SK-N-SH (cell line): ENCODE measurements at regions not wholly inside any gene's neighbourhood (a gene's known extent, or its start where the extent isn't known, plus 50 kb on each side); places are given as distances from the start of the nearest gene placed in this dataset.

Source experiments
- CTCF ChIA-PET: fragments of 300-600, 350-600 bp; formaldehyde crosslinking; extraction: SDS; loops from one replicate; lab custom pipeline; 2021; lab: Yijun Ruan, JAX
- POLR2A ChIA-PET: fragments of 350-600 bp; sonication (Branson Sonifier 250); formaldehyde crosslinking; extraction: SDS; loops from one replicate; lab custom pipeline; 2020; ENCODE audit warnings: antibody characterized with exemption, inconsistent platforms; lab: Yijun Ruan, JAX
- DNase-seq: peaks from one replicate; pipeline ENCODE4 v3.0.0; 2012
- H2AFZ ChIP-seq: fragments of 200-600 bp; sonication (generic); 2 replicates; pipeline ENCODE4 v1.8.1; 2016; ENCODE audit warnings: antibody characterized with exemption, mild to moderate bottlenecking, low read depth
- H3F3A ChIP-seq: fragments of 200-600 bp; sonication (generic); replicated peaks from 2 replicates; pipeline ENCODE3; 2016; ENCODE audit warnings: antibody characterized with exemption, mild to moderate bottlenecking; ENCODE audit not compliant: insufficient read depth
- H3K27ac ChIP-seq, 2 experiments: fragments of 200-500 bp in 1 of 2; fragments of 200-600 bp in 1 of 2; sonication (Bioruptor generic) in 1 of 2; sonication (generic), shearing (Covaris generic) in 1 of 2; 2 replicates each; pipeline versions ENCODE4 v1.5.1 to v1.6.1; 2014 to 2016; ENCODE audit warnings: low read depth in 2 of 2, inconsistent platforms in 1 of 2, low read length in 1 of 2, mild to moderate bottlenecking in 1 of 2, mixed read lengths in 1 of 2
- H3K27me3 ChIP-seq: fragments of 200-600 bp; sonication (generic), shearing (Covaris generic); 2 replicates; pipeline ENCODE4 v1.6.1; 2016; ENCODE audit warnings: mixed run types; ENCODE audit not compliant: insufficient read depth
- H3K36me3 ChIP-seq, 2 experiments: fragments of 200-500 bp in 1 of 2; fragments of 200-600 bp in 1 of 2; sonication (Bioruptor generic) in 1 of 2; sonication (generic) in 1 of 2; replicated peaks in 1 of 2; 2 replicates each; pipeline versions ENCODE3 to v1.5.1; 2014 to 2016; ENCODE audit warnings: low read length in 1 of 2, mild to moderate bottlenecking in 1 of 2; ENCODE audit not compliant: insufficient read depth in 2 of 2, control insufficient read depth in 1 of 2
- H3K4me1 ChIP-seq, 2 experiments: fragments of 200-500 bp in 1 of 2; fragments of 200-600 bp in 1 of 2; sonication (Bioruptor generic) in 1 of 2; sonication (generic), shearing (Covaris generic) in 1 of 2; 2 replicates each; pipeline versions ENCODE4 v1.5.1 to v1.6.1; 2014 to 2016; ENCODE audit warnings: low read depth in 1 of 2, low read length in 1 of 2, mixed run types in 1 of 2; ENCODE audit not compliant: insufficient read depth in 2 of 2, control insufficient read depth in 1 of 2
- H3K4me2 ChIP-seq: fragments of 200-600 bp; sonication (generic), shearing (Covaris generic); 2 replicates; pipeline ENCODE4 v1.6.1; 2017; ENCODE audit warnings: mixed run types
- H3K4me3 ChIP-seq, 2 experiments: fragments of 200-500 bp in 1 of 2; fragments of 200-600 bp in 1 of 2; sonication (Bioruptor generic) in 1 of 2; sonication (generic), shearing (Covaris generic) in 1 of 2; 2 replicates each; pipeline versions ENCODE4 v1.5.1 to v1.8.1; 2014 to 2016; ENCODE audit warnings: low read depth in 2 of 2, inconsistent platforms in 1 of 2, low read length in 1 of 2, mild to moderate bottlenecking in 1 of 2, mixed read lengths in 1 of 2, moderate library complexity in 1 of 2
- H3K79me2 ChIP-seq: fragments of 200-600 bp; sonication (generic); 2 replicates; pipeline ENCODE4 v1.8.1; 2017; ENCODE audit warnings: mild to moderate bottlenecking; ENCODE audit not compliant: insufficient read depth
- H3K9ac ChIP-seq: fragments of 200-600 bp; sonication (generic); 2 replicates; pipeline ENCODE4 v1.6.1; 2017; ENCODE audit warnings: mixed run types
- H3K9me2 ChIP-seq: fragments of 200-600 bp; sonication (generic); 2 replicates; pipeline ENCODE4 v1.6.1; 2017; ENCODE audit warnings: mixed run types
- H3K9me3 ChIP-seq: fragments of 200-600 bp; sonication (generic); 2 replicates; pipeline ENCODE4 v1.6.1; 2017; ENCODE audit warnings: mixed run types, mild to moderate bottlenecking, moderate library complexity
- H4K20me1 ChIP-seq: fragments of 200-600 bp; sonication (generic); 2 replicates; pipeline ENCODE4 v1.6.1; 2017; ENCODE audit warnings: mild to moderate bottlenecking, mixed run types; ENCODE audit not compliant: insufficient read depth
- FOSL2 ChIP-seq: IDR thresholded peaks from 2 replicates; pipeline ENCODE4 v1.4.0; 2012; ENCODE audit warnings: low read depth, mild to moderate bottlenecking, moderate library complexity, borderline replicate concordance
- FOXJ3 ChIP-seq: sonication (generic); formaldehyde crosslinking; IDR thresholded peaks from 2 replicates; pipeline ENCODE4 v1.5.1; 2020; ENCODE audit warnings: mild to moderate bottlenecking, missing genetic modification reagents
- FOXM1 ChIP-seq: IDR thresholded peaks from 2 replicates; pipeline ENCODE4 v1.4.0; 2012; ENCODE audit warnings: low read depth, mild to moderate bottlenecking
- GABPA ChIP-seq: IDR thresholded peaks from 2 replicates; pipeline ENCODE4 v1.4.0; 2012; ENCODE audit warnings: low read depth, mild to moderate bottlenecking
- GATA2 ChIP-seq: sonication (generic); formaldehyde crosslinking; IDR thresholded peaks from 2 replicates; pipeline ENCODE4 v1.5.0; 2020; ENCODE audit warnings: mild to moderate bottlenecking, missing genetic modification reagents
- MEF2A ChIP-seq: IDR thresholded peaks from 2 replicates; pipeline ENCODE4 v1.4.0; 2012; ENCODE audit warnings: low read depth, borderline replicate concordance
- MXI1 ChIP-seq: IDR thresholded peaks from 2 replicates; pipeline ENCODE4 v1.6.1; 2012; ENCODE audit warnings: mild to moderate bottlenecking, low read depth, low read length, improper control_type of control experiment
- NRF1 ChIP-seq: IDR thresholded peaks from 2 replicates; pipeline ENCODE4 v1.6.1; 2012; ENCODE audit warnings: low read depth, mild to moderate bottlenecking, low read length
- PBX3 ChIP-seq: IDR thresholded peaks from 2 replicates; pipeline ENCODE4; 2012
- POLR2AphosphoS5 ChIP-seq: IDR thresholded peaks from 2 replicates; pipeline ENCODE4 v1.6.1; 2012; ENCODE audit warnings: low read depth, low read length
- RFX5 ChIP-seq: IDR thresholded peaks from 2 replicates; pipeline ENCODE4 v1.6.1; 2012; ENCODE audit warnings: mild to moderate bottlenecking, improper control_type of control experiment, low read length
- SIN3A ChIP-seq: IDR thresholded peaks from 2 replicates; pipeline ENCODE4 v1.6.1; 2012; ENCODE audit warnings: low read depth, mild to moderate bottlenecking, low read length, moderate library complexity, borderline replicate concordance
- SMC3 ChIP-seq: IDR thresholded peaks from 2 replicates; pipeline ENCODE4 v1.6.1; 2012; ENCODE audit warnings: low read depth, low read length, improper control_type of control experiment
- TAF1 ChIP-seq: IDR thresholded peaks from 2 replicates; pipeline ENCODE4 v1.6.1; 2012; ENCODE audit warnings: low read depth, mild to moderate bottlenecking, low read length, moderate library complexity, borderline replicate concordance
- TEAD4 ChIP-seq: IDR thresholded peaks from 2 replicates; pipeline ENCODE4 v1.4.0; 2012; ENCODE audit warnings: mild to moderate bottlenecking, borderline replicate concordance; ENCODE audit not compliant: insufficient read depth
- YY1 ChIP-seq: IDR thresholded peaks from 2 replicates; pipeline ENCODE4 v1.4.0; 2012; ENCODE audit warnings: low read depth, mild to moderate bottlenecking
- WGBS: methylation state at CpG from one replicate; pipeline ENCODE4 v1.1.6; 2017; ENCODE audit warnings: low lambda C conversion rate; 5-methylcytosine and 5-hydroxymethylcytosine counted together
- TF ChIP-seq, protein P1 (sequence below): fragments of 150-350 bp; IDR thresholded peaks from 2 replicates; pipeline ENCODE4 v1.6.1; 2016; ENCODE audit warnings: mild to moderate bottlenecking, low read depth, low read length
- TF ChIP-seq, protein P2 (sequence below): IDR thresholded peaks from 2 replicates; pipeline ENCODE4 v1.4.0; 2012; ENCODE audit warnings: low read depth, borderline replicate concordance
- TF ChIP-seq, protein P3 (sequence below): IDR thresholded peaks from 2 replicates; pipeline ENCODE4 v1.6.1; 2012; ENCODE audit warnings: mild to moderate bottlenecking, low read depth, low read length, moderate library complexity

DNA sequence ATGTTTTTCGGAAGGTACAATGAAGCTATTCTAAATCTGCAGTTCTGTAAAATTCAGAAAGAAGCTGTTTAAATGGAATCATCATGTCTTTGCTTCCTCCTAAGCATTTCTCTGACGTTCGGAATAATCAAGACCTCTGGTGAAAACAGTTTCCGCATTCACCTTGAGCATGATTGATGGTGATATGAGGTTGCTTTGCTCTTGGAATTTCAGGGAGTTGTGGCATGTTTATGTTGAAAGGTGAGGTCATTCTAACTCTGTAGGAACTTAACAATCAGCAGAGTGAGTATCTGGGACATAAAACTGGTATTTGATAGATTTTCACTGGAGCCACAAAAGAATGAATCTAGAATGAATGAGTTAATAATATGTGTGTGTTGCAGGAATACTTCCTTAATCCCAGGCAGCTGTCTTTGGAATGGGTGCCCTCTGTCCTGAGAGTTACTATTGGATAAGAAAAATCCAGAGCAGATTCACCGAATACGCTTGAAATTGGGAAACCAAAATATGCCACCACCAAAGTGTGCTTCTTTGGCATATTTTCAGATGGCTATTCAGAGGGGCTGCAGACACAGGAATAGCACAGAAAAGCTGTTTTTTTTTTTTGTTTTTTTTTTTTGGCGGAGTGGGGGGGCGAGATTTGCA, 599.1 kb downstream of the CCER1 start:
- CTCF ChIA-PET: interaction anchor here (1.4 kb wide), 1 partner anchor 15 kb away, joined by 3 read pairs; no protein-coding TSS in a partner anchor
- Histone ChIP-seq H4K20me1 (no peaks in the 10 kb centered on the region), H3K4me2 (no peak overlapping the region), H3K9me2 (no peaks in the 10 kb centered on the region), H2AFZ (no peak overlapping the region), H3K4me1 (no peaks in the 10 kb centered on the region; a peak in 1 of 4 replicates), H3K27me3 (no peaks in the 10 kb centered on the region), H3F3A (no peaks in the 10 kb centered on the region), H3K9me3 (no peaks in the 10 kb centered on the region), H3K79me2 (no peaks in the 10 kb centered on the region), H3K27ac (no peak overlapping the region), H3K9ac (no peak overlapping the region), H3K4me3 (no peak overlapping the region), H3K36me3 (no peaks in the 10 kb centered on the region)
- WGBS: 80% methylated on average over 8 of the region's 8 CpGs
- TF ChIP-seq FOXJ3 (CRISPR knock-in tag) (no peak), FOXM1 (no peak)
- DNase-seq: no peak
- POLR2A ChIA-PET: no interaction called here

DNA sequence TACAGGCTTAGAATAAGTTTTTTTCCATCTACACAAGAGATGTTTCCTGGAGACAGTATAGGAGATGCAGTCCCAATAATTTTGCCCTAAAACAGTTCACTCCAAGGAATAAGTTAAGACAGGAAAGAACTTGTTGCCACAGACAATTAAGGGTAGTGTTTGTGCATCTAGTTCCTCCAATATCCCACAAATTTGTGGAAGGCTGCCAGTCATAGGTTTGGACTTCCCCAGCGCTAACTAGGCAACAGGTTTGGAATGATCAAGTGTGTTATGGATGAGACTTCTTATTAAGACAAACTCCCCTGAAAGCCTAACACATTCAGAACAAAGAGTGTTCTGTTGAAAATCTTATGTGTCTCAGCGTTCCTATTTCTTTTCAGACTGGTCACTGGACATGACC, 611.0 kb downstream of the CCER1 start:
- Histone ChIP-seq H3K27ac (no peak overlapping the region), H3K9me2 (no peaks in the 10 kb centered on the region), H3K4me3 (no peak overlapping the region), H3K9ac (no peak overlapping the region), H3K27me3 (no peaks in the 10 kb centered on the region), H3K4me2 (no peak overlapping the region), H3F3A (no peaks in the 10 kb centered on the region), H3K79me2 (no peaks in the 10 kb centered on the region), H3K36me3 (no peaks in the 10 kb centered on the region), H4K20me1 (no peaks in the 10 kb centered on the region), H3K4me1 (no peaks in the 10 kb centered on the region), H3K9me3 (no peaks in the 10 kb centered on the region), H2AFZ (no peak overlapping the region)
- 77% methylated on average over 2 of the region's 2 CpGs for WGBS
- ChIA-PET POLR2A (no interaction called here), CTCF (no interaction called here)
- TF ChIP-seq PBX3 (no peak), SIN3A (no peak), POLR2AphosphoS5 (no peak), MXI1 (no peak), GATA2 (CRISPR knock-in tag) (no peak), SMC3 (no peak), RFX5 (no peak), NRF1 (no peak), GABPA (no peak), TAF1 (no peak), TEAD4 (no peak), FOSL2 (no peak), YY1 (no peak), FOXM1 (no peak), MEF2A (no peak)
- TF ChIP-seq, protein P1, sequence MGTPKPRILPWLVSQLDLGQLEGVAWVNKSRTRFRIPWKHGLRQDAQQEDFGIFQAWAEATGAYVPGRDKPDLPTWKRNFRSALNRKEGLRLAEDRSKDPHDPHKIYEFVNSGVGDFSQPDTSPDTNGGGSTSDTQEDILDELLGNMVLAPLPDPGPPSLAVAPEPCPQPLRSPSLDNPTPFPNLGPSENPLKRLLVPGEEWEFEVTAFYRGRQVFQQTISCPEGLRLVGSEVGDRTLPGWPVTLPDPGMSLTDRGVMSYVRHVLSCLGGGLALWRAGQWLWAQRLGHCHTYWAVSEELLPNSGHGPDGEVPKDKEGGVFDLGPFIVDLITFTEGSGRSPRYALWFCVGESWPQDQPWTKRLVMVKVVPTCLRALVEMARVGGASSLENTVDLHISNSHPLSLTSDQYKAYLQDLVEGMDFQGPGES: no peak
- TF ChIP-seq, protein P2, sequence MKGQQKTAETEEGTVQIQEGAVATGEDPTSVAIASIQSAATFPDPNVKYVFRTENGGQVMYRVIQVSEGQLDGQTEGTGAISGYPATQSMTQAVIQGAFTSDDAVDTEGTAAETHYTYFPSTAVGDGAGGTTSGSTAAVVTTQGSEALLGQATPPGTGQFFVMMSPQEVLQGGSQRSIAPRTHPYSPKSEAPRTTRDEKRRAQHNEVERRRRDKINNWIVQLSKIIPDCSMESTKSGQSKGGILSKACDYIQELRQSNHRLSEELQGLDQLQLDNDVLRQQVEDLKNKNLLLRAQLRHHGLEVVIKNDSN: no peak
- TF ChIP-seq, protein P3, sequence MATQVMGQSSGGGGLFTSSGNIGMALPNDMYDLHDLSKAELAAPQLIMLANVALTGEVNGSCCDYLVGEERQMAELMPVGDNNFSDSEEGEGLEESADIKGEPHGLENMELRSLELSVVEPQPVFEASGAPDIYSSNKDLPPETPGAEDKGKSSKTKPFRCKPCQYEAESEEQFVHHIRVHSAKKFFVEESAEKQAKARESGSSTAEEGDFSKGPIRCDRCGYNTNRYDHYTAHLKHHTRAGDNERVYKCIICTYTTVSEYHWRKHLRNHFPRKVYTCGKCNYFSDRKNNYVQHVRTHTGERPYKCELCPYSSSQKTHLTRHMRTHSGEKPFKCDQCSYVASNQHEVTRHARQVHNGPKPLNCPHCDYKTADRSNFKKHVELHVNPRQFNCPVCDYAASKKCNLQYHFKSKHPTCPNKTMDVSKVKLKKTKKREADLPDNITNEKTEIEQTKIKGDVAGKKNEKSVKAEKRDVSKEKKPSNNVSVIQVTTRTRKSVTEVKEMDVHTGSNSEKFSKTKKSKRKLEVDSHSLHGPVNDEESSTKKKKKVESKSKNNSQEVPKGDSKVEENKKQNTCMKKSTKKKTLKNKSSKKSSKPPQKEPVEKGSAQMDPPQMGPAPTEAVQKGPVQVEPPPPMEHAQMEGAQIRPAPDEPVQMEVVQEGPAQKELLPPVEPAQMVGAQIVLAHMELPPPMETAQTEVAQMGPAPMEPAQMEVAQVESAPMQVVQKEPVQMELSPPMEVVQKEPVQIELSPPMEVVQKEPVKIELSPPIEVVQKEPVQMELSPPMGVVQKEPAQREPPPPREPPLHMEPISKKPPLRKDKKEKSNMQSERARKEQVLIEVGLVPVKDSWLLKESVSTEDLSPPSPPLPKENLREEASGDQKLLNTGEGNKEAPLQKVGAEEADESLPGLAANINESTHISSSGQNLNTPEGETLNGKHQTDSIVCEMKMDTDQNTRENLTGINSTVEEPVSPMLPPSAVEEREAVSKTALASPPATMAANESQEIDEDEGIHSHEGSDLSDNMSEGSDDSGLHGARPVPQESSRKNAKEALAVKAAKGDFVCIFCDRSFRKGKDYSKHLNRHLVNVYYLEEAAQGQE: no peak
- no peak for DNase-seq
